HEK293 (cell line): ENCODE measurements at regions not wholly inside any gene's neighbourhood (a gene's known extent, or its start where the extent isn't known, plus 50 kb on each side); places are given as distances from the start of the nearest gene placed in this dataset.

Source experiments
- CTCF ChIA-PET: fragments of 350-600 bp; formaldehyde crosslinking; extraction: SDS; loops from one replicate; lab custom pipeline; 2021; ENCODE audit warnings: antibody characterized with exemption; lab: Yijun Ruan, JAX
- POLR2A ChIA-PET: fragments of 300-600 bp; formaldehyde crosslinking; extraction: SDS; loops from one replicate; lab custom pipeline; 2020; ENCODE audit warnings: antibody characterized with exemption, inconsistent platforms; lab: Yijun Ruan, JAX
- H3K27ac ChIP-seq: fragments of 200-500 bp; sonication (Bioruptor generic); 2 replicates; pipeline ENCODE4 v1.5.1; 2014; ENCODE audit warnings: low read depth, low read length, control low read depth, inconsistent platforms; ENCODE audit errors: extremely low read depth
- H3K36me3 ChIP-seq, 2 experiments: fragments of 200-500 bp in 1 of 2; sonication (Bioruptor generic) in 1 of 2; 1 replicate in 1 of 2; 2 replicates in 1 of 2; pipeline ENCODE4 v1.5.1; 2014 to 2017; ENCODE audit warnings: inconsistent platforms in 2 of 2, low read length in 2 of 2; ENCODE audit not compliant: control insufficient read depth in 2 of 2, insufficient read depth in 1 of 2
- H3K4me1 ChIP-seq: fragments of 200-500 bp; sonication (Bioruptor generic); 2 replicates; pipeline ENCODE4 v1.5.1; 2014; ENCODE audit warnings: mild to moderate bottlenecking, low read length, inconsistent platforms; ENCODE audit not compliant: control insufficient read depth, insufficient read depth
- H3K4me3 ChIP-seq: 2 replicates; pipeline ENCODE4 v1.5.1; 2011; ENCODE audit warnings: low read depth, mild to moderate bottlenecking, control low read depth, low read length, moderate library complexity
- H3K9me3 ChIP-seq: fragments of 200-500 bp; sonication (Bioruptor generic); 2 replicates; pipeline ENCODE4 v1.5.1; 2014; ENCODE audit warnings: low read depth, low read length, inconsistent platforms; ENCODE audit not compliant: control insufficient read depth, insufficient read depth
- BCL6B ChIP-seq: fragments of 450-650 bp; formaldehyde crosslinking; IDR thresholded peaks from 2 replicates; pipeline ENCODE4 v1.5.1; 2017; ENCODE audit warnings: missing biosample characterization, missing genetic modification characterization
- GFI1B ChIP-seq: fragments of 450-650 bp; formaldehyde crosslinking; IDR thresholded peaks from 2 replicates; pipeline ENCODE4 v1.5.1; 2016; ENCODE audit warnings: missing biosample characterization, missing genetic modification characterization
- HOXD13 ChIP-seq: sonication (generic); formaldehyde crosslinking; IDR thresholded peaks from 2 replicates; pipeline ENCODE4 v1.8.0; 2022; ENCODE audit warnings: missing genetic modification reagents, borderline replicate concordance
- PRDM4 ChIP-seq: fragments of 450-650 bp; formaldehyde crosslinking; IDR thresholded peaks from 2 replicates; pipeline ENCODE4 v1.5.1; 2017; ENCODE audit warnings: missing biosample characterization, missing genetic modification characterization
- RBAK ChIP-seq: fragments of 450-650 bp; formaldehyde crosslinking; IDR thresholded peaks from 2 replicates; pipeline ENCODE4 v1.5.1; 2016; ENCODE audit warnings: missing biosample characterization, missing genetic modification characterization
- REPIN1 ChIP-seq: fragments of 450-650 bp; formaldehyde crosslinking; IDR thresholded peaks from 2 replicates; pipeline ENCODE4 v1.5.1; 2017; ENCODE audit warnings: missing biosample characterization, missing genetic modification characterization, low read depth
- SCRT2 ChIP-seq: fragments of 450-650 bp; formaldehyde crosslinking; IDR thresholded peaks from 2 replicates; pipeline ENCODE4 v1.5.1; 2016; ENCODE audit warnings: missing biosample characterization, missing genetic modification characterization
- ZBTB8A ChIP-seq: fragments of 450-650 bp; formaldehyde crosslinking; IDR thresholded peaks from 2 replicates; pipeline ENCODE4 v1.5.1; 2016; ENCODE audit warnings: missing biosample characterization, missing genetic modification characterization
- ZFP37 ChIP-seq: fragments of 450-650 bp; formaldehyde crosslinking; IDR thresholded peaks from 2 replicates; pipeline ENCODE4 v1.5.1; 2016; ENCODE audit warnings: missing biosample characterization, missing genetic modification characterization
- ZNF121 ChIP-seq: fragments of 450-650 bp; formaldehyde crosslinking; IDR thresholded peaks from 2 replicates; pipeline ENCODE4 v1.5.1; 2016; ENCODE audit warnings: missing biosample characterization, missing genetic modification characterization
- ZNF157 ChIP-seq: fragments of 450-650 bp; formaldehyde crosslinking; IDR thresholded peaks from 2 replicates; pipeline ENCODE4 v1.5.1; 2016; ENCODE audit warnings: missing biosample characterization, missing genetic modification characterization
- ZNF211 ChIP-seq: fragments of 450-650 bp; formaldehyde crosslinking; IDR thresholded peaks from 2 replicates; pipeline ENCODE4 v1.5.1; 2016; ENCODE audit warnings: low read depth, missing biosample characterization, missing genetic modification characterization
- ZNF239 ChIP-seq: fragments of 450-650 bp; formaldehyde crosslinking; IDR thresholded peaks from 2 replicates; pipeline ENCODE4 v1.5.1; 2016; ENCODE audit warnings: missing biosample characterization, missing genetic modification characterization
- ZNF26 ChIP-seq: fragments of 450-650 bp; formaldehyde crosslinking; IDR thresholded peaks from 2 replicates; pipeline ENCODE4 v1.5.1; 2016; ENCODE audit warnings: missing biosample characterization, missing genetic modification characterization
- ZNF302 ChIP-seq: fragments of 450-650 bp; formaldehyde crosslinking; IDR thresholded peaks from 2 replicates; pipeline ENCODE4 v1.5.1; 2016; ENCODE audit warnings: missing biosample characterization, missing genetic modification characterization, low read depth
- ZNF404 ChIP-seq: fragments of 450-650 bp; formaldehyde crosslinking; IDR thresholded peaks from 2 replicates; pipeline ENCODE4 v1.5.1; 2017; ENCODE audit warnings: missing biosample characterization, missing genetic modification characterization
- ZNF449 ChIP-seq: fragments of 450-650 bp; formaldehyde crosslinking; IDR thresholded peaks from 2 replicates; pipeline ENCODE4 v1.5.1; 2017; ENCODE audit warnings: missing biosample characterization, mild to moderate bottlenecking, missing genetic modification characterization, moderate library complexity
- ZNF560 ChIP-seq: fragments of 450-650 bp; formaldehyde crosslinking; IDR thresholded peaks from 2 replicates; pipeline ENCODE4 v1.5.1; 2017; ENCODE audit warnings: missing biosample characterization, missing genetic modification characterization, borderline replicate concordance
- ZNF626 ChIP-seq: fragments of 450-650 bp; sonication (Bioruptor Pico); formaldehyde crosslinking; IDR thresholded peaks from 2 replicates; pipeline ENCODE4 v1.5.1; 2018; ENCODE audit warnings: missing biosample characterization, missing genetic modification characterization, inconsistent platforms
- ZXDB ChIP-seq: fragments of 450-650 bp; formaldehyde crosslinking; IDR thresholded peaks from 2 replicates; pipeline ENCODE4 v1.5.1; 2016; ENCODE audit warnings: missing biosample characterization, missing genetic modification characterization
- TF ChIP-seq, protein P1 (sequence below): fragments of 450-650 bp; formaldehyde crosslinking; IDR thresholded peaks from 2 replicates; pipeline ENCODE4 v1.5.1; 2017; ENCODE audit warnings: missing biosample characterization, missing genetic modification characterization
- TF ChIP-seq, protein P2 (sequence below): fragments of 450-650 bp; formaldehyde crosslinking; IDR thresholded peaks from 2 replicates; pipeline ENCODE4 v1.5.1; 2016; ENCODE audit warnings: missing biosample characterization, missing genetic modification characterization

GRCh38 chr2:67600222-67600871, 203.2 kb downstream of the ETAA1 start:
- Histone ChIP-seq H3K4me1 (no peaks in the 10 kb centered on the region), H3K4me3 (no peak overlapping the region), H3K9me3 (no peaks in the 10 kb centered on the region), H3K36me3 (no peaks in the 10 kb centered on the region), H3K27ac (no peak overlapping the region)
- ChIA-PET POLR2A (no interaction called here), CTCF (interaction anchor here (1.2 kb wide), 1 partner anchor 241 kb away, joined by 3 read pairs; no protein-coding TSS in a partner anchor)
- TF ChIP-seq SCRT2 (tag by site-specific recombination) (no peak), HOXD13 (CRISPR knock-in tag) (no peak), ZNF121 (tag by site-specific recombination) (no peak), GFI1B (tag by site-specific recombination) (no peak), REPIN1 (tag by site-specific recombination) (no peak), BCL6B (tag by site-specific recombination) (no peak), ZBTB8A (tag by site-specific recombination) (no peak), PRDM4 (tag by site-specific recombination) (no peak), ZNF157 (no peak), ZNF26 (tag by site-specific recombination) (no peak), ZFP37 (tag by site-specific recombination) (no peak), ZXDB (tag by site-specific recombination) (no peak), RBAK (tag by site-specific recombination) (no peak), ZNF239 (tag by site-specific recombination) (no peak), ZNF626 (no peak), ZNF211 (tag by site-specific recombination) (no peak), ZNF404 (tag by site-specific recombination) (no peak)
- TF ChIP-seq, protein P1, sequence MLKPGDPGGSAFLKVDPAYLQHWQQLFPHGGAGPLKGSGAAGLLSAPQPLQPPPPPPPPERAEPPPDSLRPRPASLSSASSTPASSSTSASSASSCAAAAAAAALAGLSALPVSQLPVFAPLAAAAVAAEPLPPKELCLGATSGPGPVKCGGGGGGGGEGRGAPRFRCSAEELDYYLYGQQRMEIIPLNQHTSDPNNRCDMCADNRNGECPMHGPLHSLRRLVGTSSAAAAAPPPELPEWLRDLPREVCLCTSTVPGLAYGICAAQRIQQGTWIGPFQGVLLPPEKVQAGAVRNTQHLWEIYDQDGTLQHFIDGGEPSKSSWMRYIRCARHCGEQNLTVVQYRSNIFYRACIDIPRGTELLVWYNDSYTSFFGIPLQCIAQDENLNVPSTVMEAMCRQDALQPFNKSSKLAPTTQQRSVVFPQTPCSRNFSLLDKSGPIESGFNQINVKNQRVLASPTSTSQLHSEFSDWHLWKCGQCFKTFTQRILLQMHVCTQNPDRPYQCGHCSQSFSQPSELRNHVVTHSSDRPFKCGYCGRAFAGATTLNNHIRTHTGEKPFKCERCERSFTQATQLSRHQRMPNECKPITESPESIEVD (tag by site-specific recombination) = no peak

- Histone ChIP-seq H3K36me3 (no peaks in the 10 kb centered on the region), H3K4me3 (no peak overlapping the region), H3K4me1 (no peaks in the 10 kb centered on the region), H3K27ac (no peak overlapping the region), H3K9me3 (no peaks in the 10 kb centered on the region)
- CTCF ChIA-PET = no interaction called here
- POLR2A ChIA-PET = no interaction called here
- TF ChIP-seq ZNF302 (tag by site-specific recombination) (no peak), ZNF449 (tag by site-specific recombination) (no peak), ZNF560 (tag by site-specific recombination) (no peak)
- TF ChIP-seq, protein P2, sequence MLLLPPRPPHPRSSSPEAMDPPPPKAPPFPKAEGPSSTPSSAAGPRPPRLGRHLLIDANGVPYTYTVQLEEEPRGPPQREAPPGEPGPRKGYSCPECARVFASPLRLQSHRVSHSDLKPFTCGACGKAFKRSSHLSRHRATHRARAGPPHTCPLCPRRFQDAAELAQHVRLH (tag by site-specific recombination) = no peak
These were observed 203.8 kb downstream of the ETAA1 start for GRCh38 chr2:67600946-67601345.
